Gastrocnemius medialis (tissue), 4 donors: ENCODE measurements at regions not wholly inside any gene's neighbourhood (a gene's known extent, or its start where the extent isn't known, plus 50 kb on each side); places are given as distances from the start of the nearest gene placed in this dataset.

Experiments used
- ATAC-seq, 2 donors: fragments of 150-250 bp; one replicate each; pipeline ENCODE4 v1.9.1; 2016
- DNase-seq, 2 donors: peaks; one replicate each; pipeline ENCODE4 v3.0.0-alpha.2; 2019
- H3K27ac ChIP-seq, 4 donors: fragments of 200-600 bp; sonication (generic); 1 replicate in 1 of 4; 2 replicates in 3 of 4; pipeline ENCODE4 v1.5.1; 2016 to 2018; ENCODE audit warnings: mild to moderate bottlenecking in 2 of 4, moderate library complexity in 1 of 4
- H3K27me3 ChIP-seq, 3 donors: fragments of 200-600 bp; sonication (generic) in 2 of 3; 1 replicate in 1 of 3; 2 replicates in 2 of 3; pipeline versions ENCODE4 v1.5.1 to v1.6.0; 2016 to 2019; ENCODE audit warnings: mild to moderate bottlenecking in 1 of 3, moderate library complexity in 1 of 3
- H3K36me3 ChIP-seq, 2 donors: fragments of 200-600 bp; sonication (generic) in 1 of 2; one replicate each; pipeline ENCODE4 v1.5.1; 2017 to 2018
- H3K4me1 ChIP-seq, 2 donors: fragments of 200-600 bp; sonication (generic) in 1 of 2; one replicate each; pipeline ENCODE4 v1.5.1; 2016 to 2017; ENCODE audit warnings: mild to moderate bottlenecking in 2 of 2
- H3K4me3 ChIP-seq, 4 donors: fragments of 200-600 bp; sonication (generic) in 3 of 4; 1 replicate in 1 of 4; 2 replicates in 3 of 4; pipeline ENCODE4 v1.5.1; 2016 to 2019; ENCODE audit warnings: mild to moderate bottlenecking in 2 of 4
- H3K9me3 ChIP-seq, 3 donors: fragments of 200-600 bp; sonication (generic) in 2 of 3; 1 replicate in 1 of 3; 2 replicates in 2 of 3; pipeline ENCODE4 v1.5.1; 2016 to 2019
- CTCF ChIP-seq, 5 experiments: fragments of 450-650 bp in 3 of 5; fragments of 200-600 bp in 2 of 5; sonication (generic) in 2 of 5; IDR thresholded peaks in 4 of 5; conservative IDR thresholded peaks in 1 of 5; 1 replicate in 4 of 5; 2 replicates in 1 of 5; pipeline ENCODE4 v1.5.1; 2016 to 2019; ENCODE audit warnings: antibody characterized with exemption in 5 of 5, mild to moderate bottlenecking in 3 of 5, moderate library complexity in 3 of 5
- POLR2A ChIP-seq, 2 donors: fragments of 450-650 bp; IDR thresholded peaks; one replicate each; pipeline ENCODE4 v1.6.1; 2017; ENCODE audit warnings: antibody characterized with exemption in 2 of 2, mild to moderate bottlenecking in 2 of 2, moderate library complexity in 2 of 2
- in situ Hi-C, 4 donors: fragments of 200-750 bp; cut with MboI; loops; one replicate each; pipeline versions ENCODE4 v1.15.0 to v1.8.0; 2017; ENCODE audit warnings: low sequenced_read_pairs in 4 of 4
- intact Hi-C: fragments of 100-400 bp; cut with DNase I; formaldehyde crosslinking; loops from one replicate; pipeline ENCODE4 v1.15.1; 2023; ENCODE audit warnings: low total_unique reads

- ATAC-seq (no peak), DNase-seq (no peak)
- Histone ChIP-seq H3K27me3 (no peaks in the 10 kb centered on the region), H3K4me3 (no peak overlapping the region), H3K9me3 (no peaks in the 10 kb centered on the region), H3K36me3 (no peaks in the 10 kb centered on the region), H3K4me1 (no peaks in the 10 kb centered on the region), H3K27ac (no peak overlapping the region)
- in situ Hi-C loops, result no loop called here
- TF ChIP-seq POLR2A (IDR thresholded peaks at IDR 0.05), result no peak
- no peak for TF ChIP-seq CTCF (IDR thresholded peaks at IDR 0.05 in 4 of 5, conservative IDR thresholded peaks at IDR 0.05 in 1 of 5)
- intact Hi-C loops, result no loop called here
These were observed 289.6 kb downstream of the PPP1R3A start for GRCh38 chr7:113628948-113629847.

GRCh38 chr7:113625494-113626102, 293.2 kb downstream of the PPP1R3A start:
- intact Hi-C loops (no loop called here), in situ Hi-C loops (no loop called here)
- TF ChIP-seq CTCF (IDR thresholded peaks at IDR 0.05 in 4 of 5, conservative IDR thresholded peaks at IDR 0.05 in 1 of 5) (no peak), POLR2A (IDR thresholded peaks at IDR 0.05) (no peak)
- Histone ChIP-seq H3K4me3 (no peak overlapping the region), H3K36me3 (no peaks in the 10 kb centered on the region), H3K27ac (no peak overlapping the region), H3K27me3 (no peaks in the 10 kb centered on the region), H3K9me3 (no peaks in the 10 kb centered on the region), H3K4me1 (no peaks in the 10 kb centered on the region)
- ATAC-seq (no peak), DNase-seq (no peak)

- TF ChIP-seq CTCF (IDR thresholded peaks at IDR 0.05 in 4 of 5, conservative IDR thresholded peaks at IDR 0.05 in 1 of 5) (no peak), POLR2A (IDR thresholded peaks at IDR 0.05) (no peak)
- H3K9me3 ChIP-seq, result peaks cover 0 to 5% (median 0%) of the 10 kb centered on the region in 3 donors
- H3K4me1 ChIP-seq, result no peaks in the 10 kb centered on the region
- H3K27ac ChIP-seq, result no peak overlapping the region
- intact Hi-C loops, result no loop called here
- H3K27me3 ChIP-seq, result no peaks in the 10 kb centered on the region
- no peaks in the 10 kb centered on the region for H3K36me3 ChIP-seq
- in situ Hi-C loops, result no loop called here
- ATAC-seq, result no peak
- no peak for DNase-seq
- no peak overlapping the region for H3K4me3 ChIP-seq
These were observed 296.0 kb downstream of the PPP1R3A start for GRCh38 chr7:113622796-113623195.

GRCh38 chr7:113610572-113610971, 308.2 kb downstream of the PPP1R3A start:
- DNase-seq (no peak), ATAC-seq (no peak)
- Histone ChIP-seq H3K36me3 (no peaks in the 10 kb centered on the region), H3K4me3 (no peak overlapping the region), H3K4me1 (no peaks in the 10 kb centered on the region), H3K9me3 (no peaks in the 10 kb centered on the region), H3K27ac (no peak overlapping the region), H3K27me3 (no peaks in the 10 kb centered on the region)
- intact Hi-C loops, result no loop called here
- in situ Hi-C loops, result no loop called here
- TF ChIP-seq CTCF (IDR thresholded peaks at IDR 0.05 in 4 of 5, conservative IDR thresholded peaks at IDR 0.05 in 1 of 5), result no peak
- TF ChIP-seq POLR2A (IDR thresholded peaks at IDR 0.05), result no peak
